Trophoblast cell (in vitro differentiated cells and primary cell): ENCODE measurements at regions not wholly inside any gene's neighbourhood (a gene's known extent, or its start where the extent isn't known, plus 50 kb on each side); places are given as distances from the start of the nearest gene placed in this dataset.

ENCODE experiments used
- DNase-seq, 2 donors: peaks; one replicate each; pipeline ENCODE4 v3.0.0-alpha.2; 2016
- H2AFZ ChIP-seq: 2 replicates; pipeline ENCODE4 v1.6.1; 2013; ENCODE audit warnings: low read length, moderate library complexity, mild to moderate bottlenecking; ENCODE audit not compliant: insufficient read depth, poor library complexity
- H2AK5ac ChIP-seq: 2 replicates; pipeline ENCODE4 v1.6.1; 2013; ENCODE audit warnings: mild to moderate bottlenecking, low read length
- H2BK120ac ChIP-seq: 2 replicates; pipeline ENCODE4 v1.6.1; 2013; ENCODE audit warnings: low read length, mild to moderate bottlenecking, moderate library complexity; ENCODE audit not compliant: insufficient read depth, poor library complexity
- H2BK12ac ChIP-seq: 2 replicates; pipeline ENCODE4 v1.6.1; 2013; ENCODE audit warnings: mild to moderate bottlenecking, low read length, moderate library complexity
- H2BK5ac ChIP-seq: 2 replicates; pipeline ENCODE4 v1.6.1; 2013; ENCODE audit warnings: low read length, low read depth, moderate library complexity, mild to moderate bottlenecking; ENCODE audit not compliant: poor library complexity
- H3K14ac ChIP-seq: 2 replicates; pipeline ENCODE4 v1.6.1; 2013; ENCODE audit warnings: mild to moderate bottlenecking, low read length
- H3K18ac ChIP-seq: 2 replicates; pipeline ENCODE4 v1.6.1; 2013; ENCODE audit warnings: mild to moderate bottlenecking, low read length
- H3K23ac ChIP-seq: 2 replicates; pipeline ENCODE4 v1.6.1; 2013; ENCODE audit warnings: low read length
- H3K27ac ChIP-seq: 2 replicates; pipeline ENCODE4 v1.5.1; 2013; ENCODE audit warnings: low read depth, mild to moderate bottlenecking, inconsistent platforms, low read length, moderate library complexity
- H3K27me3 ChIP-seq: 2 replicates; pipeline ENCODE4 v1.6.1; 2013; ENCODE audit warnings: inconsistent platforms, mild to moderate bottlenecking, low read length, moderate library complexity; ENCODE audit not compliant: insufficient read depth
- H3K36me3 ChIP-seq, 2 experiments: 1 replicate in 1 of 2; 2 replicates in 1 of 2; pipeline ENCODE4 v1.6.1; 2013; ENCODE audit warnings: low read length in 2 of 2, mild to moderate bottlenecking in 2 of 2, moderate library complexity in 1 of 2; ENCODE audit not compliant: insufficient read depth in 2 of 2, control insufficient read depth in 1 of 2
- H3K4ac ChIP-seq: 2 replicates; pipeline ENCODE4 v1.6.1; 2013; ENCODE audit warnings: low read depth, mild to moderate bottlenecking, low read length, moderate library complexity
- H3K4me1 ChIP-seq, 2 experiments: 1 replicate in 1 of 2; 2 replicates in 1 of 2; pipeline ENCODE4 v1.6.1; 2013; ENCODE audit warnings: low read length in 2 of 2, mild to moderate bottlenecking in 2 of 2, moderate library complexity in 1 of 2; ENCODE audit not compliant: insufficient read depth in 2 of 2, control insufficient read depth in 1 of 2
- H3K4me2 ChIP-seq: 2 replicates; pipeline ENCODE4 v1.6.1; 2013; ENCODE audit warnings: inconsistent platforms, mild to moderate bottlenecking, low read length, moderate library complexity
- H3K4me3 ChIP-seq: 2 replicates; pipeline ENCODE4 v1.5.1; 2013; ENCODE audit warnings: mild to moderate bottlenecking, low read depth, low read length, inconsistent platforms
- H3K79me1 ChIP-seq: one replicate; pipeline ENCODE4 v1.6.1; 2013; ENCODE audit warnings: low read length
- H3K79me2 ChIP-seq: 2 replicates; pipeline ENCODE4 v1.6.1; 2013; ENCODE audit warnings: low read length, mild to moderate bottlenecking; ENCODE audit not compliant: control insufficient read depth, insufficient read depth, poor library complexity
- H3K9ac ChIP-seq: 2 replicates; pipeline ENCODE4 v1.6.1; 2013; ENCODE audit warnings: mild to moderate bottlenecking, low read length
- H3K9me3 ChIP-seq: 2 replicates; pipeline ENCODE4 v1.6.1; 2013; ENCODE audit warnings: low read depth, mild to moderate bottlenecking, control low read depth, inconsistent platforms, low read length; ENCODE audit not compliant: insufficient read depth
- H4K12ac ChIP-seq: 2 replicates; pipeline ENCODE4 v1.6.1; 2013; ENCODE audit warnings: low read depth, mild to moderate bottlenecking, low read length, moderate library complexity
- H4K8ac ChIP-seq: 2 replicates; pipeline ENCODE4 v1.6.1; 2013; ENCODE audit warnings: low read depth, mild to moderate bottlenecking, low read length, moderate library complexity
- H4K91ac ChIP-seq: one replicate; pipeline ENCODE4 v1.6.1; 2013; ENCODE audit warnings: low read depth, mild to moderate bottlenecking, low read length, moderate library complexity
- WGBS: extraction: QIAGEN DNeasy Blood & Tissue Kit; methylation state at CpG from one replicate; pipeline ENCODE4 v1.1.7; 2013; ENCODE audit warnings: missing lambda C conversion rate; ENCODE audit not compliant: insufficient read length, insufficient coverage; ENCODE audit errors: extremely low coverage; 5-methylcytosine and 5-hydroxymethylcytosine counted together

GRCh38 chr3:168405288-168405687 lies 309.6 kb upstream of the GOLIM4 start:
- no peak overlapping the region for H3K4ac ChIP-seq
- no peak overlapping the region for H3K9ac ChIP-seq
- WGBS = no CpG with 5 or more reads among the region's 1 CpG
- H4K91ac ChIP-seq = no peak overlapping the region
- H2BK120ac ChIP-seq = no peak overlapping the region
- no peak for DNase-seq
- no peak overlapping the region for H3K4me3 ChIP-seq
- H2BK5ac ChIP-seq = no peak overlapping the region
- H4K12ac ChIP-seq = no peak overlapping the region
- H3K79me2 ChIP-seq = no peaks in the 10 kb centered on the region
- no peaks in the 10 kb centered on the region for H3K27me3 ChIP-seq
- H3K9me3 ChIP-seq = no peaks in the 10 kb centered on the region
- no peak overlapping the region for H3K18ac ChIP-seq
- no peak overlapping the region for H3K27ac ChIP-seq
- no peaks in the 10 kb centered on the region for H3K36me3 ChIP-seq
- no peaks in the 10 kb centered on the region for H3K79me1 ChIP-seq
- no peak overlapping the region for H4K8ac ChIP-seq
- H3K23ac ChIP-seq = no peak overlapping the region
- no peak overlapping the region for H3K4me2 ChIP-seq
- no peak overlapping the region for H2BK12ac ChIP-seq
- no peak overlapping the region for H2AK5ac ChIP-seq
- no peak overlapping the region for H3K14ac ChIP-seq
- no peaks in the 10 kb centered on the region for H3K4me1 ChIP-seq
- no peak overlapping the region for H2AFZ ChIP-seq

GRCh38 chr3:168398371-168399025 lies 302.8 kb upstream of the GOLIM4 start:
- no peak overlapping the region for H2BK120ac ChIP-seq
- H3K23ac ChIP-seq = no peak overlapping the region
- no peak overlapping the region for H2AK5ac ChIP-seq
- H2BK12ac ChIP-seq = no peak overlapping the region
- no peak overlapping the region for H3K4me2 ChIP-seq
- H3K9ac ChIP-seq = no peak overlapping the region
- no peak overlapping the region for H4K91ac ChIP-seq
- no peak overlapping the region for H3K18ac ChIP-seq
- no peaks in the 10 kb centered on the region for H3K36me3 ChIP-seq
- no peaks in the 10 kb centered on the region for H3K9me3 ChIP-seq
- no peak overlapping the region for H3K27ac ChIP-seq
- no peaks in the 10 kb centered on the region for H3K4me1 ChIP-seq
- no peak overlapping the region for H3K4me3 ChIP-seq
- no peaks in the 10 kb centered on the region for H3K79me1 ChIP-seq
- H3K27me3 ChIP-seq = no peaks in the 10 kb centered on the region
- H4K8ac ChIP-seq = no peak overlapping the region
- no peak overlapping the region for H2BK5ac ChIP-seq
- no peaks in the 10 kb centered on the region for H3K79me2 ChIP-seq
- H3K14ac ChIP-seq = no peak overlapping the region
- no peak for DNase-seq
- H2AFZ ChIP-seq = no peak overlapping the region
- H3K4ac ChIP-seq = no peak overlapping the region
- H4K12ac ChIP-seq = no peak overlapping the region

GRCh38 chr3:168396861-168397260 lies 301.1 kb upstream of the GOLIM4 start:
- Histone ChIP-seq H3K4me1 (no peaks in the 10 kb centered on the region), H3K9ac (no peak overlapping the region), H3K27ac (no peak overlapping the region), H2BK5ac (no peak overlapping the region), H3K79me2 (no peaks in the 10 kb centered on the region), H2AK5ac (no peak overlapping the region), H3K79me1 (no peaks in the 10 kb centered on the region), H2AFZ (no peak overlapping the region), H3K4me3 (no peak overlapping the region), H2BK12ac (no peak overlapping the region), H3K23ac (no peak overlapping the region), H2BK120ac (no peak overlapping the region), H3K4me2 (no peak overlapping the region), H3K4ac (no peak overlapping the region), H3K9me3 (no peaks in the 10 kb centered on the region), H3K14ac (no peak overlapping the region), H4K12ac (no peak overlapping the region), H3K18ac (no peak overlapping the region), H3K36me3 (no peaks in the 10 kb centered on the region), H4K91ac (no peak overlapping the region), H4K8ac (no peak overlapping the region), H3K27me3 (no peaks in the 10 kb centered on the region)
- no CpG with 5 or more reads among the region's 1 CpG for WGBS
- no peak for DNase-seq

- Histone ChIP-seq H3K9me3 (no peaks in the 10 kb centered on the region), H3K27me3 (no peaks in the 10 kb centered on the region)
- no CpG with 5 or more reads among the region's 2 CpGs for WGBS
Observed at GRCh38 chr3:168395551-168395950, 299.8 kb upstream of the GOLIM4 start.

More at GRCh38 chr3:168395551-168395950, 299.8 kb upstream of the GOLIM4 start:
- no peak overlapping the region for H2BK120ac ChIP-seq
- no peak overlapping the region for H4K91ac ChIP-seq
- H2BK12ac ChIP-seq = no peak overlapping the region
- no peak overlapping the region for H3K14ac ChIP-seq
- no peaks in the 10 kb centered on the region for H3K4me1 ChIP-seq
- no peak overlapping the region for H2AFZ ChIP-seq
- H2BK5ac ChIP-seq = no peak overlapping the region
- no peak overlapping the region for H4K12ac ChIP-seq
- no peak overlapping the region for H3K27ac ChIP-seq
- H4K8ac ChIP-seq = no peak overlapping the region
- H3K4me3 ChIP-seq = no peak overlapping the region
- H3K79me1 ChIP-seq = no peaks in the 10 kb centered on the region
- no peak overlapping the region for H3K4ac ChIP-seq
- no peak overlapping the region for H3K4me2 ChIP-seq
- DNase-seq = peak in 1 of 2 donors; percentile 44
- H3K36me3 ChIP-seq = no peaks in the 10 kb centered on the region
- H3K79me2 ChIP-seq = no peaks in the 10 kb centered on the region
- H3K9ac ChIP-seq = no peak overlapping the region
- no peak overlapping the region for H3K23ac ChIP-seq
- H2AK5ac ChIP-seq = no peak overlapping the region
- no peak overlapping the region for H3K18ac ChIP-seq
